B cell (primary cell): ENCODE measurements at regions not wholly inside any gene's neighbourhood (a gene's known extent, or its start where the extent isn't known, plus 50 kb on each side); places are given as distances from the start of the nearest gene placed in this dataset.

Source experiments
- CTCF ChIP-seq: fragments of 200-600 bp; IDR thresholded peaks from one replicate; pipeline ENCODE4 v1.8.0; 2022; ENCODE audit warnings: antibody characterized with exemption, mild to moderate bottlenecking
- EZH2 ChIP-seq: IDR thresholded peaks from 2 replicates; pipeline ENCODE4 v1.6.1; 2012; ENCODE audit warnings: borderline replicate concordance, low read depth, mild to moderate bottlenecking, moderate library complexity, low read length; ENCODE audit not compliant: insufficient read depth, poor library complexity, severe bottlenecking

GRCh38 chr11:107078375-107078774, 60.1 kb upstream of the GUCY1A2 start:
- no peak for TF ChIP-seq EZH2
- TF ChIP-seq CTCF: no peak
